Small intestine (tissue), 7 donors: ENCODE measurements at regions not wholly inside any gene's neighbourhood (a gene's known extent, or its start where the extent isn't known, plus 50 kb on each side); places are given as distances from the start of the nearest gene placed in this dataset.

ENCODE experiments used
- DNase-seq, 2 donors: peaks; one replicate each; pipeline versions ENCODE4 v3.0.0 to v3.0.0-alpha.2; 2013
- FAIRE-seq: peaks from 2 replicates; lab custom pipeline; 2012; peaks lifted over from hg19 to GRCh38; lab: Jason Lieb, UNC
- H3K27ac ChIP-seq, 3 donors: one replicate each; pipeline ENCODE4 v1.5.1; 2013; ENCODE audit warnings: low read length in 2 of 3, mild to moderate bottlenecking in 2 of 3, control low read depth in 1 of 3, inconsistent platforms in 1 of 3, low read depth in 1 of 3, moderate library complexity in 1 of 3
- H3K27me3 ChIP-seq, 3 donors: one replicate each; pipeline ENCODE4 v1.6.1; 2013; ENCODE audit warnings: low read length in 3 of 3, inconsistent platforms in 1 of 3; ENCODE audit not compliant: control insufficient read depth in 3 of 3, insufficient read depth in 3 of 3
- H3K36me3 ChIP-seq, 3 donors: one replicate each; pipeline ENCODE4 v1.6.1; 2013; ENCODE audit warnings: low read length in 3 of 3, inconsistent platforms in 1 of 3, low read depth in 1 of 3, mild to moderate bottlenecking in 1 of 3, moderate library complexity in 1 of 3; ENCODE audit not compliant: control insufficient read depth in 3 of 3, insufficient read depth in 2 of 3
- H3K4me1 ChIP-seq, 3 donors: one replicate each; pipeline ENCODE4 v1.6.1; 2013; ENCODE audit warnings: low read length in 2 of 3, inconsistent platforms in 1 of 3, low read depth in 1 of 3, mild to moderate bottlenecking in 1 of 3, moderate library complexity in 1 of 3; ENCODE audit not compliant: control insufficient read depth in 3 of 3, insufficient read depth in 2 of 3
- H3K4me3 ChIP-seq, 3 donors: one replicate each; pipeline ENCODE4 v1.5.1; 2013; ENCODE audit warnings: low read length in 3 of 3, control low read depth in 1 of 3, inconsistent platforms in 1 of 3, low read depth in 1 of 3, mild to moderate bottlenecking in 1 of 3, moderate library complexity in 1 of 3
- H3K9me3 ChIP-seq, 2 donors: one replicate each; pipeline ENCODE4 v1.6.1; 2013; ENCODE audit warnings: low read depth in 1 of 2, low read length in 1 of 2; ENCODE audit not compliant: control insufficient read depth in 2 of 2, insufficient read depth in 1 of 2
- WGBS, 3 donors: extraction: QIAGEN DNeasy Blood & Tissue Kit; methylation state at CpG; one replicate each; pipeline ENCODE4 v1.1.7; 2013; 5-methylcytosine and 5-hydroxymethylcytosine counted together
- donor health status: healthy with polysubstance abuse.
- donor health status: control.
- donor health status: control.
- donor health status: Bipolar disorder and iron deficiency.
- donor health status: healthy.

GRCh38 chr4:132596186-132596585, 552.9 kb upstream of the PCDH10 start:
- Histone ChIP-seq H3K4me1 (no peaks in the 10 kb centered on the region), H3K9me3 (no peaks in the 10 kb centered on the region), H3K27ac (no peak overlapping the region), H3K36me3 (no peaks in the 10 kb centered on the region), H3K4me3 (no peak overlapping the region), H3K27me3 (no peaks in the 10 kb centered on the region)
- FAIRE-seq (no peak), DNase-seq (no peak)
- whole genome bisulfite sequencing, 3 donors, result 79 to 87% (median 83%) methylated on average over 1 of the region's 1 CpG

GRCh38 chr4:132605551-132605950, 543.5 kb upstream of the PCDH10 start:
- DNase-seq, result no peak
- Histone ChIP-seq H3K27ac (no peak overlapping the region), H3K9me3 (no peaks in the 10 kb centered on the region), H3K4me3 (no peak overlapping the region), H3K36me3 (no peaks in the 10 kb centered on the region), H3K27me3 (no peaks in the 10 kb centered on the region), H3K4me1 (no peaks in the 10 kb centered on the region)
- FAIRE-seq, result no peak
- 54 to 60% (median 57%) methylated on average over 4 of the region's 4 CpGs for WGBS, 3 donors

GRCh38 chr4:132614682-132615081, 534.4 kb upstream of the PCDH10 start:
- H3K36me3 ChIP-seq, result no peaks in the 10 kb centered on the region
- no peak for FAIRE-seq

GRCh38 chr4:132619968-132620367, 529.1 kb upstream of the PCDH10 start:
- Histone ChIP-seq H3K27me3 (no peaks in the 10 kb centered on the region), H3K36me3 (no peaks in the 10 kb centered on the region), H3K4me1 (no peaks in the 10 kb centered on the region), H3K9me3 (no peaks in the 10 kb centered on the region), H3K27ac (no peak overlapping the region), H3K4me3 (no peak overlapping the region)
- WGBS, 3 donors, result 44 to 82% (median 53%) methylated on average over 1 of the region's 1 CpG
- DNase-seq (no peak), FAIRE-seq (no peak)

More at GRCh38 chr4:132614682-132615081, 534.4 kb upstream of the PCDH10 start:
- DNase-seq, result no peak
- H3K4me1 ChIP-seq, result no peaks in the 10 kb centered on the region
- H3K27me3 ChIP-seq, result no peaks in the 10 kb centered on the region
- H3K27ac ChIP-seq, result no peak overlapping the region
- no peaks in the 10 kb centered on the region for H3K9me3 ChIP-seq
- no peak overlapping the region for H3K4me3 ChIP-seq

- no peaks in the 10 kb centered on the region for H3K27me3 ChIP-seq
- H3K4me1 ChIP-seq, result no peaks in the 10 kb centered on the region
- FAIRE-seq (no peak), DNase-seq (peak; percentile 22 to 37)
- H3K36me3 ChIP-seq, result no peaks in the 10 kb centered on the region
- H3K9me3 ChIP-seq, result no peaks in the 10 kb centered on the region
- WGBS, 3 donors, result 14 to 16% (median 14%) methylated on average over 6 of the region's 6 CpGs
- H3K27ac ChIP-seq, result no peak overlapping the region
- H3K4me3 ChIP-seq, result no peak overlapping the region
These were observed 506.9 kb upstream of the PCDH10 start for GRCh38 chr4:132642016-132642817.

GRCh38 chr4:132646186-132646585, 502.9 kb upstream of the PCDH10 start:
- 62 to 77% (median 66%) methylated on average over 2 of the region's 2 CpGs for WGBS, 3 donors
- Histone ChIP-seq H3K27ac (no peak overlapping the region), H3K4me1 (no peaks in the 10 kb centered on the region), H3K4me3 (no peak overlapping the region), H3K36me3 (no peaks in the 10 kb centered on the region), H3K27me3 (no peaks in the 10 kb centered on the region), H3K9me3 (no peaks in the 10 kb centered on the region)
- no peak for DNase-seq
- FAIRE-seq, result no peak

GRCh38 chr4:132651196-132651595, 497.9 kb upstream of the PCDH10 start:
- WGBS, 3 donors, result 71 to 81% (median 74%) methylated on average over 2 of the region's 2 CpGs
- no peak for FAIRE-seq

GRCh38 chr4:132660181-132660580, 488.9 kb upstream of the PCDH10 start:
- Histone ChIP-seq H3K4me1 (no peaks in the 10 kb centered on the region), H3K27ac (no peak overlapping the region), H3K27me3 (no peaks in the 10 kb centered on the region), H3K9me3 (peaks cover 0 to 11% of the 10 kb centered on the region in 2 donors), H3K36me3 (no peaks in the 10 kb centered on the region), H3K4me3 (no peak overlapping the region)
- DNase-seq (no peak), FAIRE-seq (no peak)
- 21 to 36% (median 33%) methylated on average over 1 of the region's 1 CpG for WGBS, 3 donors

More at GRCh38 chr4:132651196-132651595, 497.9 kb upstream of the PCDH10 start:
- H3K4me1 ChIP-seq, result no peaks in the 10 kb centered on the region
- no peak overlapping the region for H3K27ac ChIP-seq
- H3K36me3 ChIP-seq, result no peaks in the 10 kb centered on the region
- no peaks in the 10 kb centered on the region for H3K27me3 ChIP-seq
- no peak for DNase-seq
- H3K9me3 ChIP-seq, result no peaks in the 10 kb centered on the region
- H3K4me3 ChIP-seq, result no peak overlapping the region

- peaks cover 0 to 11% of the 10 kb centered on the region in 2 donors for H3K9me3 ChIP-seq
- no peaks in the 10 kb centered on the region for H3K27me3 ChIP-seq
- no peak for FAIRE-seq
- 86 to 91% (median 90%) methylated on average over 1 of the region's 1 CpG for WGBS, 3 donors
- H3K4me3 ChIP-seq, result no peak overlapping the region
- H3K4me1 ChIP-seq, result no peaks in the 10 kb centered on the region
- no peak for DNase-seq
- no peak overlapping the region for H3K27ac ChIP-seq
- H3K36me3 ChIP-seq, result no peaks in the 10 kb centered on the region
These were observed 486.6 kb upstream of the PCDH10 start for GRCh38 chr4:132662456-132662855.
